NAMALWA (cell line): ENCODE measurements at regions not wholly inside any gene's neighbourhood (a gene's known extent, or its start where the extent isn't known, plus 50 kb on each side); places are given as distances from the start of the nearest gene placed in this dataset.
A peak's percentile ranks its signal among the peaks of the same experiment; 100 is the strongest.
"Not testable (repeated sequence)": the region's sequence is repeated elsewhere in the genome, so short reads cannot be mapped to it uniquely, and the experiment has no call there.

ENCODE experiments used
- DNase-seq: peaks from one replicate; pipeline ENCODE4 v3.0.0-alpha.2; 2015; ENCODE audit warnings: low spot score

- DNase-seq, result no peak
Observed at GRCh38 chr1:199920635-199921034, 106.9 kb upstream of the NR5A2 start.

DNA sequence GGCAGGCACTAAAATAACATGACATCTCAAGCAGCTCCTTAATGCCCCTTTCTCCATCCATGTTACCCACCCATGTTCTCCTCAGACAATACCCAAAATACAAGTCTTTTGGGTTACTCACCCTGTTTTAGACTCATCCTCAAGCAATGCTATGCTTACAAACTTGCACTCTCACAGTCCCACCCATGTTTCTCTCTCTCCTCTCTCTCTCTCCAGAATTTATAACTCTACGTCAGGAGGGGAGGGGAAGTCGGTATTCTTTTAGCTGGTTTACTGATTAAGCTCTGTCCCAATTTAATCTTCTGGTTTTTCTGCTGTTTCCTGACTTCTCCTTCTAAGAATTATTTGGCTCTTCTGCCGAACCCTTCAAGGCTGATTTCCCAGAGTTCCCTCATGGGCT is 98.0 kb upstream of the NR5A2 start:
- DNase-seq, result no peak

GRCh38 chr1:199930067-199930466 is 97.4 kb upstream of the NR5A2 start:
- not testable (repeated sequence) for DNase-seq

DNA sequence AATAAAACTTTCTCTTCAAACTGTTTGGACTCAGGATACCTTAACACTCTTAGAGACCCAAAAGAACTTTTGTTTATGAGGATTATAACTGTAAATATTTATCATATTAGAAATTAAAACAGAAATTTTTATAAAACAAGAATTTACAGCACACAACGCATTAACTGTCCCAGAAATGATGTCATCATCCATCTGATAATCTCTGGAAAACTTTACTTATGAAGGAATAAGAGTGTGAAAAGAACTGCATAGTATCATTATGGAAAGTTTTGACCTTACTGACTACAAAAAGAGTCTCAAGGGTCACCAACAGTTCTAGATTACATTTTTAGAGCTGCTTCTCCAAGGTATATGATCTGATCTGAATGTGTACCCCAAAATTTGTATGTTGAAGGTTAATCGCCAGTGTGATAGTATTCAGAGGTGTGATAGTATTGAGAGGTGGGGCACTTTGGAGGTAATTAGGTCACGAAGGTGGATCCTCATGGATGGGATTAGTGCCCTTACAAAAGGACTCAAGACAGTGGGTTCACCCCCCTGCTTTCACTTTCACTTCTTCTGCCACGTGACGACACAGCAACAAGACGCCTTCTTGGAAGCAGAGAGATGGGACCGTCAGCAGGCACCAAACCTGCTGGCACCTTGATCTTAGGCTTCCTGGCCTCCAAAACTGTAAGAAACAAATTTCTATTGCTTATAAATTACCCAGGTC is 95.7 kb upstream of the NR5A2 start:
- DNase-seq, result peak; percentile 46

DNA sequence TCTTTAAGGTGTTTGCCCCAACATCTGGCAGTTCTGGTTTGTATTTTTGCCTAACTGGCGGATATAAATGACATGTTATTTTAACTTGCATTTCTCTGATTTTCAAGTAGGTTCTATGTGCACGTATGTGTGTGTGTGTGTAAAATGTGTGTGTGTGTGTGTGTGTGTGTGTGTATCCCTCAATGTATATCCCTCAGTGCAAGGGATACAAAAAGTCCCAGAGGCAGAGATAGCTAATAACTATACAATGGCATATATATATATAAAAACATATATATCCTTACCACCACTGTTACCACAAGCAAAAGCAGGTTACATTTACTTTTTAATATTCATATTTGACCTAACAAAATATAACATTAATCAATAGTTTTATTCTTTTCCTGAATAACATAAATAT is 95.0 kb upstream of the NR5A2 start:
- DNase-seq, result no peak

GRCh38 chr1:199936441-199936840 is 91.1 kb upstream of the NR5A2 start:
- DNase-seq, result no peak

DNA sequence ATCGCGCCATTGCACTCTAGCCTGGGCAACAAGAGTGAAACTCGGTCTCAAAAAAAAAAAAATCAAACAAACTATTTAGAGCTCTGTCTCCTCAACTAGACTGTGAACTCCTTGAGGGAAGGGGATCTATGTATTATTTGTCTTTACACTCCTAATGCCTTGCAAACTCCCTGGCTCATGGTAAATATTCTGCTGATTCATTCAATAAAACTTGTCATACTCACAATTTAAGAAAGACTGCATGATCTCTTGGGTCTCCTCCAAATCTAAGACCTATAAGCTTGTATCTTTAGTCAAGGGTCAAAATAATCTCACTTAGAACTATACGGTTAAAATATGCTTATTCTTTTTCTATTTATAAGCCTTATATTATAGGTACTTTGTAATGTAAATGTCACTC is 90.3 kb upstream of the NR5A2 start:
- no peak for DNase-seq

DNA sequence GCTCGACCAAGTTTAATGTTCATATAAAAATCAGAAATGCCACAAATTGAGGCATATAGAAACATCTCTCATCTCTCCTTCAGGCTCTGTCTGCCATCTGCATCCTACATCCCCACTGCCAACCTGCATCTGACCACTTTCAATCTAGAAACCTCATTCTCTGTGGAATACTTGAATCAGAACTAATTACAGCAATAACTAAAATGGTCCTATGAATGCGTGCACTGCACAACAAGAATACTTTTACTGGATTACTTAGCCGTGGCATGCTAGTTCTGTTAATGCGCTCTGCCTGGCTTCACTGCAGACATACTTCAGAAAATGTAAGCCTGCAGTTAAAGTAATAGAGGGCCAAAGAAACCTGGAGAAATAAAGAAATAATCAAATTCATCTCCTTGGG is 89.8 kb upstream of the NR5A2 start:
- DNase-seq, result no peak

GRCh38 chr1:199944986-199945385 is 82.5 kb upstream of the NR5A2 start:
- DNase-seq, result no peak

DNA sequence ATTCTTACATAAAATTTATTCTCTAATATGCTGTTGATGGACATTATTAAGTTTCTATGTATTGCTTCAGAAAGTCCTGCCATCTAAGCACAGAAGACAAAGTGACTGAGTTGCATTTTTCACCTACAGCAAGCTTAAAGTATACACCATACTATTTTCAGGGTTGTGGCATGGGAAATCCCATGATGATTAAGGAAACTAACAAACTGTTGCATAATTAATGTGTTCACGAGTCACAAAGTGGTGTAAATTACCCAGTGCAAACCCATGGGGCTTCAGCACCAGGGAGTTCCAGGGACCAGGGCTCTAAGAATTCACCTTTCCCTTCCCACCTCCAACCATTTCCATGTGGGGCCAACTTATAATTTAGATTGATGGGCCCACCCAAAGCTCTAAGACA is 81.9 kb upstream of the NR5A2 start:
- no peak for DNase-seq

GRCh38 chr1:199946305-199947155 is 81.0 kb upstream of the NR5A2 start:
- DNase-seq, result no peak

DNA sequence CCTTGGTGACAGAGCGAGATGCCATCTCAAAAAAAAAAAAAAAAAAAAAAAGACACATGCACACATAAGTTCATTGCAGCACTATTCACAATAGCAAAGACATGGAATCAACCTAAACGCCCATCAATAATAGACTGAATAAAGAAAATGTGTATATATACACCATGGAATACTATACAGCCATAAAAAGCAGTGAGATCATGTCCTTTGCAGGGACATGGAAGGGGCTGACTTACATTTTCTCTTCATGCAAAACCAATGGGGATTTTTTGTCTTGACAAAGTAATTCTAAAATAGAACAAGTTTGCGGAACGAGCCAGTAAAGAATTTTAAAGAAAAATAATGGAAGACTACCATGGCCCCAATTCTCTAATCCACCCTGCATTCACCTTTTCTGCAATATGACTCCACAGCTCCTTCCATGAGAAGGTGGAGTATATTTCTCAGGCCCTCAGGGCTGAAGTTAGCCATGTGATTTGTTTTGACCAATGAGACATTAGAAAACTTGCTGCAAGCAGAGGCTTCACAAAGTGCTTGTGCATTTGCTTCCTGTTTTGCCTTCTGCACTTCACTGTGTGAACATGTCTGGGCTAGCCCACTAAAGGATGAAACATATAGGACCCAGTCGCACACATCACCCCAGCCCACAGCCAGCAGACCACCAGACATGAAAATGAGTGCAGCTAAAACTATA is 78.8 kb upstream of the NR5A2 start:
- DNase-seq, result peak; percentile 43

GRCh38 chr1:199951005-199951404 is 76.5 kb upstream of the NR5A2 start:
- DNase-seq, result not testable (repeated sequence)

- no peak for DNase-seq
Observed at GRCh38 chr1:199953651-199954050, 73.9 kb upstream of the NR5A2 start.

GRCh38 chr1:199954699-199955098 is 72.8 kb upstream of the NR5A2 start:
- peak; percentile 65 for DNase-seq

- DNase-seq, result no peak
Observed at GRCh38 chr1:199955235-199955634, 72.3 kb upstream of the NR5A2 start.

GRCh38 chr1:199956005-199956404 is 71.5 kb upstream of the NR5A2 start:
- DNase-seq, result no peak

GRCh38 chr1:199959033-199959774 is 68.3 kb upstream of the NR5A2 start:
- DNase-seq, result peak; percentile 38

DNA sequence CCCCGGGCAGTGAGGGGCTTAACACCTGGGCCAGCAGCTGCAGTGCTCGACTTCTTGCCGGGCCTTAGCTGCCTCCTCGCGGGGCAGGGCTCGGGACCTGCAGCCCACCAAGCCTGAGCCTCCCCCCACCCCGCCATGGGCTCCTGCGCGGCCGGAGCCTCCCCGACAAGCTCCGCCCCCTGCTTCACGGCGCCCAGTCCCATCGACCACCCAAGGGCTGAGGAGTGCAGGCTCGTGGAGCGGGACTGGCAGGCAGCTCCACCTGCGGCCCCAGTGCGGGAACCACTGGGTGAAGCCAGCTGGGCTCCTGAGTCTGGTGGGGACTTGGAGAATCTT is 67.8 kb upstream of the NR5A2 start:
- DNase-seq, result no peak

DNA sequence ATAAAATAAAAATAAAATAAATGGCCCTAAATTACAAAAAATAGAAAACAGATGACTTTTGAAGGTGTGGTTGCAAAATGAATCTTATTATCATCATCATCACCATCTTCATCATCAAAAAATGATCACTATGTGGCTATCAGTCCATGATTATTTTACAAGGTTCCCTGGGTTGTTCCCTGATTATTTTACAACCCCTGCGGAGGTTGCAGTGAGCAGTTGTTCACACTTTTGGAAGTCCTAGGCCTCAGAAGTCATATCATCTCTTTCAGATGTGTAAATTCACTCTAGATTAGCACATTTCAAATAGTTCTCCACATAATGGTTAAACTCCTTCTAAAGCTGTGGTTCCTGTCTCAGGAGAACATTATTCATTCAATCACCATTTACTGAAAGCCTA is 57.4 kb upstream of the NR5A2 start:
- no peak for DNase-seq

DNA sequence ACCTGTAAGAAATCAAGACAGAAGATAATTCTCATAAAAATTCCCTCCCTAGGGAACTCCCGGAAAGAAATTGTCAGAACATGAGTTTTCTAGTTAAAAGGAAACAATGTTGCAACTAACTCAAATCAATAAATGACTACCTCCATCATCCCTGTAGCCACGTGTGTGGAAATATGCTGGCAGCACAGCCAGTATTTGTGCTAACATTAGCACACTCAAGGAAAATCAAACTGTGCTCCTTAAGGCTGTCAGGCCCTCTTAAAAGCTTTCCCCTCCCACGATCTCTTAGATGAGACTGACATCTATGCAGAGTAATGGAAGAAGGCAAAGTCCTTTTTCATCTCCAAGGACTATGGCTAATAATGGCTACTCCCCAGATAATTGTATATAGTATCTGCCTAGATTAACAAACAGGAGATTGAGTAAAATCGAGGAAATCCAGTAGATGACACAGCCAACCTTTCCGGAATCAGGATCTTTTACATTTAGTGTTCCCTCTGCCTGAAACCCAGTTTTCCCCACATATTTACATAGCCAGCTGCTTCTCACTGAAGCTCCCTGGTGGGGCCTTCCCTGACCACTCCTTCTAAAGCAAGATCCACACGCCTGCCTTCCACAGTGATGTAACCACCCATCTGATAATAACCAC is 50.9 kb upstream of the NR5A2 start:
- DNase-seq, result no peak
